ENCODE measurements at regions not wholly inside any gene's neighbourhood (a gene's known extent, or its start where the extent isn't known, plus 50 kb on each side); places are given as distances from the start of the nearest gene placed in this dataset.
A peak's percentile ranks its signal among the peaks of the same experiment; 100 is the strongest.

- no peak for DNase-seq
Observed at GRCh38 chr15:60095711-60096110, 91.6 kb downstream of the FOXB1 start.

- DNase-seq = no peak
Observed at GRCh38 chr15:60096157-60096556, 92.0 kb downstream of the FOXB1 start.

- no peak for DNase-seq
Observed at GRCh38 chr15:60101416-60101815, 97.3 kb downstream of the FOXB1 start.

- no peak for DNase-seq
Observed at GRCh38 chr15:60102748-60103147, 98.6 kb downstream of the FOXB1 start.

- DNase-seq = no peak
Observed at GRCh38 chr15:60110909-60111308, 106.8 kb downstream of the FOXB1 start.

- no peak for DNase-seq
Observed at GRCh38 chr15:60115579-60116380, 111.7 kb downstream of the FOXB1 start.

GRCh38 chr15:60116456-60117089 lies 112.5 kb downstream of the FOXB1 start:
- no peak for DNase-seq

- DNase-seq = no peak
Observed at GRCh38 chr15:60118146-60118545, 114.0 kb downstream of the FOXB1 start.

- DNase-seq = no peak
Observed at GRCh38 chr15:60118626-60119025, 114.5 kb downstream of the FOXB1 start.

GRCh38 chr15:60119101-60119500 lies 115.0 kb downstream of the FOXB1 start:
- DNase-seq = no peak

GRCh38 chr15:60120100-60120499 lies 116.0 kb downstream of the FOXB1 start:
- no peak for DNase-seq

- no peak for DNase-seq
Observed at GRCh38 chr15:60121845-60122244, 117.7 kb downstream of the FOXB1 start.

GRCh38 chr15:60122691-60123090 lies 118.6 kb downstream of the FOXB1 start:
- no peak for DNase-seq

GRCh38 chr15:60124460-60125070 lies 120.5 kb downstream of the FOXB1 start:
- DNase-seq = peak in 1 of 2 donors; percentile 17

- DNase-seq = no peak
Observed at GRCh38 chr15:60125334-60125733, 121.2 kb downstream of the FOXB1 start.

GRCh38 chr15:60126200-60126599 lies 122.1 kb downstream of the FOXB1 start:
- peak in 1 of 2 donors; percentile 1 for DNase-seq

GRCh38 chr15:60126661-60127060 lies 122.5 kb downstream of the FOXB1 start:
- no peak for DNase-seq

GRCh38 chr15:60128000-60128376 lies 123.9 kb downstream of the FOXB1 start:
- DNase-seq = no peak

GRCh38 chr15:60128710-60129109 lies 124.6 kb downstream of the FOXB1 start:
- DNase-seq = peak in 1 of 2 donors; percentile 24

GRCh38 chr15:60130398-60130797 lies 126.3 kb downstream of the FOXB1 start:
- no peak for DNase-seq

GRCh38 chr15:60130821-60131220 lies 126.7 kb downstream of the FOXB1 start:
- no peak for DNase-seq

- no peak for DNase-seq
Observed at GRCh38 chr15:60134609-60135008, 130.5 kb downstream of the FOXB1 start.

GRCh38 chr15:60135961-60136360 lies 131.8 kb downstream of the FOXB1 start:
- no peak for DNase-seq
